GM19395 (cell line): ENCODE measurements at regions not wholly inside any gene's neighbourhood (a gene's known extent, or its start where the extent isn't known, plus 50 kb on each side); places are given as distances from the start of the nearest gene placed in this dataset.

ENCODE experiments used
- ATAC-seq: cut with Tn5 transposase; IDR thresholded peaks from one replicate; pipeline ENCODE4 v1.9.1; 2021; ENCODE audit warnings: mild to moderate bottlenecking, moderate library complexity; ENCODE audit not compliant: unreplicated experiment

GRCh38 chr2:156647377-156648010 lies 211.3 kb downstream of the GPD2 start:
- ATAC-seq: no peak

GRCh38 chr2:156648522-156648921 lies 212.3 kb downstream of the GPD2 start:
- ATAC-seq: no peak

- ATAC-seq: no peak
These were observed 213.4 kb downstream of the GPD2 start for GRCh38 chr2:156649596-156649995.

- no peak for ATAC-seq
These were observed 216.5 kb downstream of the GPD2 start for GRCh38 chr2:156652691-156653090.

GRCh38 chr2:156653675-156654074 lies 217.5 kb downstream of the GPD2 start:
- no peak for ATAC-seq

GRCh38 chr2:156657809-156658208 lies 221.6 kb downstream of the GPD2 start:
- no peak for ATAC-seq

- no peak for ATAC-seq
These were observed 223.5 kb downstream of the GPD2 start for GRCh38 chr2:156659694-156660093.

- ATAC-seq: peak; percentile 89
These were observed 227.7 kb downstream of the GPD2 start for GRCh38 chr2:156663757-156664409.

GRCh38 chr2:156666130-156666785 lies 230.1 kb downstream of the GPD2 start:
- ATAC-seq: no peak

GRCh38 chr2:156670104-156670503 lies 233.9 kb downstream of the GPD2 start:
- no peak for ATAC-seq

GRCh38 chr2:156671706-156672361 lies 235.7 kb downstream of the GPD2 start:
- no peak for ATAC-seq

GRCh38 chr2:156672556-156673332 lies 236.6 kb downstream of the GPD2 start:
- ATAC-seq: no peak

GRCh38 chr2:156673333-156673615 lies 237.1 kb downstream of the GPD2 start:
- ATAC-seq: no peak

GRCh38 chr2:156673981-156674380 lies 237.8 kb downstream of the GPD2 start:
- ATAC-seq: no peak

- no peak for ATAC-seq
These were observed 239.7 kb downstream of the GPD2 start for GRCh38 chr2:156675896-156676295.

- no peak for ATAC-seq
These were observed 243.6 kb downstream of the GPD2 start for GRCh38 chr2:156679820-156680219.

- no peak for ATAC-seq
These were observed 244.1 kb downstream of the GPD2 start for GRCh38 chr2:156680266-156680665.

GRCh38 chr2:156687126-156687525 lies 250.9 kb downstream of the GPD2 start:
- ATAC-seq: no peak

- no peak for ATAC-seq
These were observed 251.5 kb downstream of the GPD2 start for GRCh38 chr2:156687715-156688114.

GRCh38 chr2:156689939-156690338 lies 253.8 kb downstream of the GPD2 start:
- no peak for ATAC-seq

- no peak for ATAC-seq
These were observed 254.8 kb downstream of the GPD2 start for GRCh38 chr2:156691014-156691413.
